ENCODE measurements at regions not wholly inside any gene's neighbourhood (a gene's known extent, or its start where the extent isn't known, plus 50 kb on each side); places are given as distances from the start of the nearest gene placed in this dataset.
"Not testable (repeated sequence)": the region's sequence is repeated elsewhere in the genome, so short reads cannot be mapped to it uniquely, and the experiment has no call there.

DNA sequence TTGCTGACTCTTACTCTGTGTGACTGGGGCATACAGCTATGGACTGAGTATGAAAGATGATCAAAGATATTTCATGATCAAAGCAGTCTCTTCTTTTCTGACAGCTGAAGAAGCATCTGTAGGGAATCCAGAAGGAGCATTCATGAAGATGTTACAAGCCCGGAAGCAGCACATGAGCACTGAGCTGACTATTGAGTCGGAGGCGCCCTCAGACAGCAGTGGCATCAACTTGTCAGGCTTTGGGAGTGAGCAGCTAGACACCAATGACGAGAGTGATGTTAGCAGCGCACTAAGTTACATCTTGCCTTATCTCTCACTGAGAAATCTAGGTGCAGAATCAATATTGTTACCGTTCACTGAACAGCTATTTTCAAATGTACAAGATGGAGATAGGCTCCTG is 154.4 kb downstream of the GOSR1 start:
- TF ChIP-seq POLR2A, POLR2AphosphoS5 (IDR thresholded peaks at IDR 0.05): not testable (repeated sequence)
- TF ChIP-seq, protein P1, sequence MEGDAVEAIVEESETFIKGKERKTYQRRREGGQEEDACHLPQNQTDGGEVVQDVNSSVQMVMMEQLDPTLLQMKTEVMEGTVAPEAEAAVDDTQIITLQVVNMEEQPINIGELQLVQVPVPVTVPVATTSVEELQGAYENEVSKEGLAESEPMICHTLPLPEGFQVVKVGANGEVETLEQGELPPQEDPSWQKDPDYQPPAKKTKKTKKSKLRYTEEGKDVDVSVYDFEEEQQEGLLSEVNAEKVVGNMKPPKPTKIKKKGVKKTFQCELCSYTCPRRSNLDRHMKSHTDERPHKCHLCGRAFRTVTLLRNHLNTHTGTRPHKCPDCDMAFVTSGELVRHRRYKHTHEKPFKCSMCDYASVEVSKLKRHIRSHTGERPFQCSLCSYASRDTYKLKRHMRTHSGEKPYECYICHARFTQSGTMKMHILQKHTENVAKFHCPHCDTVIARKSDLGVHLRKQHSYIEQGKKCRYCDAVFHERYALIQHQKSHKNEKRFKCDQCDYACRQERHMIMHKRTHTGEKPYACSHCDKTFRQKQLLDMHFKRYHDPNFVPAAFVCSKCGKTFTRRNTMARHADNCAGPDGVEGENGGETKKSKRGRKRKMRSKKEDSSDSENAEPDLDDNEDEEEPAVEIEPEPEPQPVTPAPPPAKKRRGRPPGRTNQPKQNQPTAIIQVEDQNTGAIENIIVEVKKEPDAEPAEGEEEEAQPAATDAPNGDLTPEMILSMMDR (IDR thresholded peaks at IDR 0.05 in 8 of 11, conservative IDR thresholded peaks at IDR 0.05 in 3 of 11): not testable (repeated sequence)
